ENCODE measurements at regions not wholly inside any gene's neighbourhood (a gene's known extent, or its start where the extent isn't known, plus 50 kb on each side); places are given as distances from the start of the nearest gene placed in this dataset.

DNA sequence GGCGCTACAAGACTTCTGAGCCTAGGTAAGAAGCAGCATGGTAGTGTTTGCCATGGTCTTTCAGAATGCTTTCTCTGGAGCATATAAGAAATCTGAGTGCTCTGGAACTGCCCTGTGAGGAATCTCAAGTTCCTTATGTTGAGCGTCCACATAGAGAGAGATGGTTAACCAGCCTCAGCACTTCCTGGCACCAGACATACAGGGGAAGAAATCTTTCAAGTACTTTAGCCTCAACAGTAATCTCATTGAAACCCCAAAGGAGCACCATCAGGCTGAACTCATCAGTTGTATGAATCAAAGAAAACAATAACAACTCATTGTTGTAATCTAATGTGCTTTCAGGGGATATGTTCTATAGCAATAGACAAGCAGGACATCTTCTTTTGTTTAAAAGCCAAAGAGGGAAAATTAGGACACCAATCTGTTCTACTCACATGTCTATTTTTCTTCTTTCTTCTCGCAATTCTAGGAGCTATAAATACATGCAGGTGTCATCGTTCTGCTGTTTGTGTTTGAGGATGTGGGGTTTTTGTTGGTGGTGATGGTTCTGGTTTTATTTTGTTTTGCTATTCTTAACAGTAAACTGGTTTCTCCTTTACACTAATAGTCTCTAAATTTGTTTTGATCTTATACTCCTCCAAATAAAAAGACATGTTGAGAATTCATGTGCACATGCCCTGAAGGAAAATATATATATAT, 1145.0 kb upstream of the LRRN3 start:
- no peak for DNase-seq (ENCODE audit: low read depth)

DNA sequence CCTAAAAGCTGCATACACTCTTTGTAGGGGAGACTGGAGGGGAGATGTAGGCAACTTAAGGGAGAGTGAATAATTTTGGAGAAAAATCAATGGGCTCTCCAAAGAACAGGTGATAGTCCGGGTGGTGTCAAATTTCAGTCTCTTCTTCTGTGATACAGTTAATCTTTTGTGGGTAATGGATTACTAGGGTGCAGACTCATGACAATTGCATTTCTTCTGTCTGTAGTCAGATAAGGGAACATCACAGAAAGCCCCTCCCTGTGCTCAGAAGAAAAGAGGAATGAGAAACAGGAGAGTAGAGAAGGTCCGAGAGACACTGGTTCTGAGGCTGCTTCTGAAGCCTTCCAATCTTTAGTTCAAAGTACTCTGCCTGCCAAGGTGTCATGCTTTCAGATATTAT, 1140.7 kb upstream of the LRRN3 start:
- no peak for DNase-seq (ENCODE audit: low read depth)

DNA sequence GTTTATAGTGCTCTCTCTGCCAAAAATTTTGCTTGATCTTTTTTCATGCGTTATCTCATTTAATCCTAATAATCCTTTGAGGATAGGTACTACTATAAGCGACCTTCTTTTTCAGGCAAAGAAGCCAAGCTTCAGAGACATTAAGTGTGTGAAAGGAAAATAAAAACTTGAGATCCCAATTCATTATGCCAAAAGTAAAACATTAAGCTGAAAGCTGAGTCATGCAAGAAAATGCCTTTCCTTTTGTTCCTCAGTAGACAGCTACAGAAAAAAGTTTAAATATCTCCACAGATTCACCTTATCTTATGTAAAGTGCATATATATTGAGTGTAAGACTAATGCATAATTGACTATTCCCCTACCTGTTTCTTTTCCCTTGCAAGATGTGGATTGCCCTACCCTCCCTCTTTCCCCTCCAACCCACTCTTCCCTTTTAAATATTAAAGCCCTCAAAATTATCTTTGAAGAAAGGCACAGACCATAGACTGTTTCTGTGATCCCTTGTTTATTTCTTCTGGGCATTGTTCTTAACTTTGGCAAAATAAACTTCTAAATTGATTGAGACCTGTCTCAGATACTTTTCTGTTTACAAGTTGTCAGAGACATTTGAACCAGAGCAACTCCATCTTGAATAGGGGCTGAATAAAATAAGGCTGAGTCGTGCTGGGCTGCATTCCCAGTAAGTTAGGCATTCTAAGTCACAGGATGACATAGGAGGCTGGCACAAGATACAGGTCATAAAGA, 1139.9 kb upstream of the LRRN3 start:
- DNase-seq (ENCODE audit: low read depth), result no peak

DNA sequence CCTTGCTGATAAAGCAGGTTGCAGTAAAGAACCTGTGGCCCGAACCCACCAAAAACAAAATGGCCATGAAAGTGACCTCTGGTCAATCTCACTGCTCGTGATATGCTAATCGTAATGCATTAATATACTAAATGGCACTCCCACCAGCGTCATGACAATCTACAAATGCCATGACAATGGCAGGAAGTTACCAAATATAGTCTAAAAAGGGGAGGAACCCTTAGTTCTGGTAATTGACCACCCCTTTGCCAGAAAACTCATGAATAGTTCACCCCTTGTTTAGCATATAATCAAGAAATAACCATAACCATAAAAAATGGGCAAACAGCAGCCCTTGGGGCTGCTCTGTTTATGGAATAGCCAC, 1139.4 kb upstream of the LRRN3 start:
- DNase-seq (ENCODE audit: low read depth), result no peak

DNA sequence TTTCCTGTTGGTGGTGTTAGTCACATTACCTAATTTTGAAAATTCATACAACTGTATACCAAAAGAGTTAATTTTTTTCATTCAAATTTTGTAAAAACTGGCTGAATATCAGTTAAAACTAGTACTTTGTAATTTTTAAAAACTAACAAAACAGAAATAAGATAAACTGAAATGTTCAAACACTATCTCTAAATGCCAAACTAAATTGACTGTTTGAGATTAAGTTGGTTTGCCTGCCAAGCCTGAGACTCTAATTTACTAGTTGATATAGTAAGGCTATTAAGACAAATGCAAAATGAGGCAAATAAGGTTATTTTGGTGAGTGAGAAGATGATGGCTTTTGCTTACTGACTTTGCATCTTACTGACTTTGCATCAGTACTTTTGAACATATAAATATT, 1134.9 kb upstream of the LRRN3 start:
- no peak for DNase-seq (ENCODE audit: low read depth)

DNA sequence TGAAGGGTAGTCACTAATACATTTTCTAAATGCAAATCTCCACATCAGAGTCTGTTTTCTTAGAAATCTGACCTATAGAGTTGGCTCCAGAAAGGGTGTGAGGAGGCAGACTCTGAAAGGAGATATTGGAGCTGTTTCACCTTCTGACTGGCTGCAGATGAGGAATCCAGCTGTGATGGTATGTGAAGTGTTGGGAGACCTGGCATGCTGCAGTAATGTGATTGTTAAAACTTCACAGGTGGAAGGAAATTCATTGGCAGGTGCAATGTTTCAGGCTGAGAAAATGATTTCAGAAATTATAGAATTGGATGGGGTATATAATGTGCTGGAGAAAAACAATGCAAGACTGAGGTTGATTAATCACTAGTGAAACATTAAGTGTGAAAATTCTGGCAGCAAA, 1134.0 kb upstream of the LRRN3 start:
- no peak for DNase-seq (ENCODE audit: low read depth)

DNA sequence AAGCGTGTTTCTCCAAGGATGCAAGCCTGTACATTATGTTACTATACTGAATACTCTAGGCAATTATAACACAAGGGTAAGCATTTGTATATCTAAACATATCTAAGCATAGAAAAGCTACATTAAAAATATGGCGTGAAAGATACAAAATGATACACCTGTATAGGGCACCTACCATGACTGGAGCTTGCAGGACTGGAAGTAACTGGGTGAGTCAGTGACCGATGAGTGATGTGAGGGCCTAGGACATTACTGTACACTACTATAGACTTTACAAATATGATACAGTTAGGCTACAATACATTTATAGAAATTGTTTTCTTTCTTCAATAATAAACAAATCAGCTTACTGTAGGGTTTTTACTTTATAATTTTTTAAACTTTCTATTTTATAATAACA, 1127.2 kb upstream of the LRRN3 start:
- DNase-seq (ENCODE audit: low read depth), result no peak

DNA sequence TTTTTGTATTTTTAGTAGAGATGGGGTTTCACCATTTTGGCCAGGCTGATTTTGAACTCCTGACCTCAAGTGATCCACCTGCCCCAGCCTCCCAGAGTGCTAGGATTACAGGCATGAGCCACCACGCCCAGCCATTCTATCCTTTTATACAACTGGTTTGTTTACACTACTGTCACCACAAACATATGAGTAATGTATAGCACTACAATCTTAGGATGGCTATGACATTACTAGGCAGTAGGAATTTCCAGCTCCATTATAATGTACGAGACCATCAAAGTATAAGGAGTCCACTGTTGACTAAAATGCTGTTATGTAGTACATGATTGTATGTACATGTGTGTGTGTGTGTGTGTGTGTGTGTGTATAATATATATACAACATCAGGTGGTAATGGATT, 1126.1 kb upstream of the LRRN3 start:
- no peak for DNase-seq (ENCODE audit: low read depth)

DNA sequence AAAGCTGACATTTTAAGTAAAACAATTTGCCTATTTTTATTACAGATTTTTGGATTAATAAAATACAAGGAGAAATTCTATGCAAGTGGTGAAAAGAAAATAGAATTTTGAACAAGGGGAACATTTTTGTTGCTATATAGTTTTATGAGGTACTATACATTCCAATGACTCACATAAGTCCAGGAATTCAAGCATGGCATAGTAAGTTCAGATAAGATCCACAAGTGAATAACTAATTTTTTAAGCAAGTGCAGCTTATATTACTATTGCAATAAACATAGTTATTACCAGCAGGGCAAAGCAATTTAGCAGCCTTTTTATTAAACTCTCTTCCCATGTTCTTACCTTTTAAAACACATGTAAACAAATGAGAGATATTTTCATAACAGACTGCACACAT, 1123.5 kb upstream of the LRRN3 start:
- no peak for DNase-seq (ENCODE audit: low read depth)

DNA sequence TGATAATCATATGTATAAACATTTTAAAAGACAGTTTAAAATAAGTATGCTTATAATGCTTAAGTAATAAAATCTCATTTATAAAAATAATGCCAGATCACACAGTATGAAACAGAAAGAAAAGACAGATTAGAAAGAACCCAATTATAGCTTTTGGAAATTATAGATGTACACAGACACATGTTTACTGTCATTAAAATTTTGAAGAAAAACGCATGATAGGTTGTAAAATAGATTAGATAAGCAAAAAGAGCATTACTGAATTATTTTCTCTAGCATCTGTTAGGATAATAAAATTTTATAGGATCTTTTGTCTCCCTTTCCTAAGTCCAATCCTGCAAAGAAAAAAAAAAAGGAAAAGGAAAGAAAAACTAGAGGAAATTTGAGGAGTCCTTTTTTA, 1107.3 kb upstream of the LRRN3 start:
- no peak for DNase-seq (ENCODE audit: low read depth)

DNA sequence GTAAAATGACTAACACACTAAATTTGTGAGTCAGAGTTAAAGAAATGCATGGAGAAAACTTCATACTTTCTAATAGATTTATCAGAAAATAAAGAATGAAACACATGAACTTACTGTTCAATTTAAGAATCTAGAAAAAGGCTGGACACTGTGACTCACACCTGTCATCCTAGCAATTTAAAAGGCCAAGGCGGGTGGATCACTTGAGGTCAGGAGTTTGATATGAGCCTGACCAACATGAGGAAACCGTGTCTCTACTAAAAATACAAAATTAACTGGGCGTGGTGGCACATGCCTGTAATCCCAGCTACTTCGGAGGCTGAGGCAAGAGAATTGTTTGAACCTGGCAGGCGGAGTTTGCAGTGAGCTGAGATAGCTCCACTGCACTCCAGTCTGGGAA, 1106.2 kb upstream of the LRRN3 start:
- DNase-seq (ENCODE audit: low read depth), result no peak

DNA sequence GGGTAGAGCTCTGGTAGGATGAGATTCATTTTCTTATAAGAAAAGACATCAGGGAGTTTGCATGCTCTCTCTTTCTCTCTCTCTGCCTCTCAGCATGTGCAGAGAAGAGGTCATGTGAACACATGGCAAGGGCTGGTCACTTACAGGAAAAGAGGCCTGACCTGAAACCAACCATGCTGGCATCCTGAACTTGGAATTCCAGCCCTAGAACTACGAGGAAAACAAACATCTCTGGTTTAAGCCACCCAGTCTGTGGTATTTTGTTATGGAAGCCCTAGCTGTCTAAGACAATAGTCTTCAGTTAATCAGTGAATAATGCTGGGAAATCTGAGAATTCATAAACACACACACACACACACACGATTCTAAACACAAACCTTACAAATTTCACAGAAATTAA, 1104.2 kb upstream of the LRRN3 start:
- no peak for DNase-seq (ENCODE audit: low read depth)

DNA sequence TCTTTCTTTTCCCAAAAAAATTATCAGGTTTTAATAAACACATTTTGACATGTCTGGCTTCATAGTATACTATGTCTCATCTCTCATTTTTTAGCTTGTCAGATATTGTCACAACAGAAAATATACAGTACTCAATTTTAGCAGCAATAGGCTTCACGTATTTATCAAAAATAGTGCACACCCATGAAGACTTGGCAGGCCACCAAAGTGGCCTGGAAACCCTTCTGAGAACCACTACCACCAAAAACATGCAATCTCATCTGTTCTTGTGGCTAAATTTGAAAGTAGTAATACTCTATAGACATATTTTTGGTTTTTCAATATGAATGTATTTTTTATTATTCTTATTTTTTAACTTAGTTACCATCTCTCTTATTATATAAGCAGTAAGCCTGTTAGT, 1094.5 kb upstream of the LRRN3 start:
- no peak for DNase-seq (ENCODE audit: low read depth)

DNA sequence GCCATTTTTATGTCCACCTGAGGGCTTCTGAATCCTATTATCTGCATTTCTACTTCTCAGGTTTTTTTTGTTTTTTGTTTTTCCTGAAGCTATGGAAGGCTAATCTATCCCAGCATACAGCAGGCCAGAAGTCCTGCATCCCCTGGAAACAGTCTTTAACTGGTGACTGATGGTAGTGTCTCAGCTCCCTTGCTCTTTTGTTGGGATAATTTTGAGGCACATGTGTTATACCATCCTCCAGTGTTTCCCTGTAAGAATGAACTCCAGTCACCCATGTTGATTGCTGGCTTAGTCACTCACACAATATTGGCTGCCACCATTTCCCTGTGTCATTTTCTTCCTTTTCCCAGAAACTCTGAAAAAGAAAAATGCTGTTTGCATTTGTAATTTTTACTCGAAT, 1094.0 kb upstream of the LRRN3 start:
- no peak for DNase-seq (ENCODE audit: low read depth)

DNA sequence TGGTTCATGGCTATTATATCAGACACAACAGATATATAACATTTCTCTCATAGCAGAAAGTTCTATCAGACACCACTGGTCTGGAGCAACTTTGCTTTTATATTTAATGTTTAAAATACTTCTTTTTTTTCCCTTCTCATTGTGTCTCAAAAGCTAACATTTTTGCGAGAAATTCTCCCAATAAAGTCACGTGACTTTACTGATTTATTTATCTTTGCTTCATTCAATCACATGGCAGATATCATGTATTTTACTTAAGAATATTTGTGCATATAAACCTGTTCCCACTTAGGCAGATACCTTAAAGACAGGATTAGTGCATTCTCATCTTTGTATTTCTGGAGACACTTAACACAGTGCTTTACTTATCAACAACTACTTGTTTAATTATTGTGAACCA, 1093.1 kb upstream of the LRRN3 start:
- no peak for DNase-seq (ENCODE audit: low read depth)

DNA sequence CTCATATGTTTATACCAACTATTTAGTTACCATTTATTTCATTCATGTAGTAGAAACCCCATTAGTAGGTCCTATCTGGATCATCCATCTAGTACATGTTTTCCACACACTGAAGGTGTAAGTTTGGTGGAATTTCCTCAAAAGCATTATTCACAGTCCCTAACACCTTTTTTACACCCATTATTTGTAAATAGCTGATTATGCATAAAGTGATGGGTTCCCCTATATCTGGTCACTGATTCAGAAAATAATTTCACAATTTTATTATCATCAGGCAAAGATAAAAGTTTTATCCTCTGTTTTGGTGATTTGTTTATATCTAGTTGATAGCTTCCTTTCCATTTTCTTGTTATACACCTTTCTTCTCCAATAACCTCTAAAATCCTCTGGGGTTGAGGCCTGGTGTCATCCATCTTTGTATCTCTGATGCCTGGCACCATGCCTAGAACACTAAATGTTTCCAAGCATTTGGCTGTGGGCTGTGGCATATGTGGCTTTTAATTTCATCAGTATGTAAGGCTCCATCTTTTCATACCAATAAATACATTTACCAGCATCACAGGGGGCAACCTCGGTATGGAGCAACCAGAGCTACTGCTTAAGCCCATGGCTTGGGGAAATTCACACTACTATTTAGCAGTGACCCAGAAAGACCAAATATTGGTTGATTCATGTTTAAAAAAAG, 1089.5 kb upstream of the LRRN3 start:
- DNase-seq (ENCODE audit: low read depth), result no peak

DNA sequence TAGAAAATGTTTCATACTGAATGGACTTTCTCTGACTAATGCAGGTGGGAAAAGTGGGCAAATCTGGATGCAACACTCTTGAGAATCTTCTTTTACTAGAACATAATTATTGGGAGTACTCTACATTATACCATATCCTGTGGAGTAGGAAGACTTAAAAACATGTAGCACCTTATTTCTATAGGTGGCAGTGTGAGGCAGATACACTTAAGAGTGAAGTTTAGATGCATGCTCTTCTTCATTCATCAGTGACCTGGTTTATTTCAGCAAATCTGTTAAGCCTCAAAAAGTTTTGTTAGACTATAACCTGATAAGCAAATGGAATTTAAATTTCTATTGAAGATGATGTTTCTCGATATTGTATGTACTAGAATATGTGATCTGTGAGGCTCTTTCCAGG, 1087.1 kb upstream of the LRRN3 start:
- DNase-seq (ENCODE audit: low read depth), result no peak

DNA sequence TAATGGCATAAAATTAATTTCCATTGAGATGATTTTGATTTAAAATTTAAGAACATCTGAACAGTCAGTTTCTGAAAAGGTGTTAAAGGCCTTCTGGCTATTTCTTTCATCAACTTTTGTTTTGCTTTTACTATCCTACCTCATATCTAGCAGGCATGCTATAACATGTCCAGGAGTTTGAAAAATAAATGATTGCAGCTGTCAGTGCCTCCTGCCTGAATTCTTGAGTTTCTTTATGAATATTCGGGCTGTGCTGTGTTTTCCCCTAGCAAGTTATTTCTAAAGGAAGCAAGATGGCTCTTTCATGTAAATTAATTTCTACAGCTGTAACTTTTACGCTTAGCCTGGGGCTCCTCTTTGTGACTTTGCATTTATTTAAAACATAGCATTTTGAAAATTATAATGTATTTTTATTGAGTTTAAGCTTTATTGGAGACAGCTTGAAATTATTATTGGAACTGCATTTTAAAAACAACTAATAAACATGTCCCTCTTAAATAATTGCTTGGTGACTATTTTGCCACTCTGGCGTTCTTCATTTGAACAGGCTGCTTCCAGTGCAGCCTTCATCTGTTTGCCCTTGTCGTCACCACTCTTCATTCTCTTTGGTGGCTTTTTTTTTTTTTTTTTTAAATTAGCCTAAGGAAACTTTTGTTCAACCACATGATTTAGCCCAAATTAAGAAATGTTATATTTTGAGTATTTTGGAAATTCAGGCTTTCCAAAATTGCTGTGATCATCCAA, 1083.4 kb upstream of the LRRN3 start:
- no peak for DNase-seq (ENCODE audit: low read depth)

DNA sequence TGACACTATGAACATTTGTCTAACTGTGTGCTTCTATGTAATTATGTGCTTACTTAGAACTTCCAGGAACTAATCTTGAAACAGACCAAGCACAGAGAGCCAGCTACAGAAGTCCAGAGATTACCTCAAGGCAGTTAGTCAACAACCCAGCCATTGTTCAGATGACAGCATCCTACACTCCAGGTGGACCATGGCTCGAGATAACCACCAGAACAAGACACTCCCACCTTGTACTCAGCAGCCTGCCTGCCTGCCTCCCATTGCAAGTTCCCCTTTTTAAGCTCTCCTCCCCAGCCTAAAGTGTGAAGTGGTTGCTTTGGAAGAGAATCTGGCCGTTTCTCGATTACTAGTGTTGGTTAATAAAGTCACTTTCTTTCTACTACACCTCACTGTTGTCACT, 1080.6 kb upstream of the LRRN3 start:
- DNase-seq (ENCODE audit: low read depth), result no peak

DNA sequence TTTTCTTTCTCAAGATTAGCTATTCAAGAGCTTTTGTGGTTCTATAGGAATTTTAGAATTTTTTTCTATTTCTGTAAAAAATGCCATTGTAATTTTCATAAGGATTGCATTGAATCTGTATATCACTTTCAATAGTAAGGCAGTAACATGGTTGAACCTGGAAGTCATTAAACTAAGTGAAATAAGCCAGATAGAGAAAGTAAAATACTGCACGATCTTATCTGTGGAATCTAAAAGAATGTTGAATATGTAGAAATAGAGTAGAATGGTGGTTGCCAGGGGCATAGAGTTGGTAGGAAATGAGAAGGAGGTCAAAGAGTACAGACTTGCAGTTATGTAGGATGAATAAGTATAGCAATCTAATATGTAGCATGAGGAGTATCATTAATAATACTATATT, 1073.5 kb upstream of the LRRN3 start:
- DNase-seq (ENCODE audit: low read depth), result no peak

DNA sequence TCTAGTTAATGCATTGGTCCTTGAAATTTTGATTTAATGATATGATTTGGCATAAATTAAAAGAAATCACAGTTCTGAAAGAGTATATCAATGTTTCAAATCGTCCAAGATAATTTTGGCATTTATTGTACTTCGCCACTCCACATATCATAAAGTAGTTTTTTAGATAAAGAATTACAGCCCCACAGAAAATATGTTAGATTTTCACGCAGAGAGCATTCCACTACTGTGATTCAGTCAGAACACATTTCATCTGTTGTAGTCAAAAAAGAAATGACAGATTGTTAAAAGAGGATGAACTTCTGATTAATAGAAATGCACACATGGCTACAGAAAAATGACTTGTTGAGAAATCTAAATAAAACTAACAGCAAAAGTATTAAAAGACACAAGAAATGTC, 1063.5 kb upstream of the LRRN3 start:
- no peak for DNase-seq (ENCODE audit: low read depth)

DNA sequence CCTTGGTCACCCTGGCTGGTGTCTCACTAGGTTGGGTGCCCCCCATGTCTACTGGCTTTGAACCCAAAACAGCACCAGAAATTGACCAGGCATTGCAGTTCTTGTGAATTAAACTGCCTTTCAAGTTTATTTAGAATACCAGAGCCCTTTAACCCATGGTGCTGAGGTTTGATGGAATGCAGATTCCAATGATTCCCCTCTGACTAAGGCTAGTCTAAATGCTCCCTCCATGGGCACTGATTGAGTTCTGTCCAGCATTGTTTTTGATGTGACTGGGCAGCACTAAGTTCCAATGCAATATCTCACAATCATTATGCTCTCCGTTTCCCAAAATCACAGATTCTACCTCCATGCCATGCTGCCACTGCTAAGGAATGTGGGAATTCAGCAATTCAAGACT, 1047.4 kb upstream of the LRRN3 start:
- DNase-seq (ENCODE audit: low read depth), result no peak

DNA sequence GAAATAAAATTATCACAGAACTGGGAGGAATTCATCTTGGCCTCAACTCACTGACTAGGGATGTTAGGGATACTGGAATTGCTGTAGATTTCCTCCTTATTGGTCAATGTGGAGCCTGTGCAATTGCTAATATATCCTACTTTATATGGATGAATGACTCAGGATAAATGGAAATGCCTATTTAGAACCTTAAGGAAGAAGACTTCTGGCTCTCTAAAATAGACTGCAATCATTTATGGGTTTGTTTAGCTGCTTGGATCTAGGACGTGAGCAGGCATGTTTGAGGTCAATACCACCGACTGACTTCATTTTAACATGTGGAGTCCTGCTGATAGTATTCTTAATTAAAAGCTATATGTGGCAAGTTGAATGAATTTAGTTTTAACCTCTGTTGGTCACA, 1040.1 kb upstream of the LRRN3 start:
- DNase-seq (ENCODE audit: low read depth), result no peak

Measured in GM04503 (cell line).